AML-193 (cell line): ENCODE measurements at regions not wholly inside any gene's neighbourhood (a gene's known extent, or its start where the extent isn't known, plus 50 kb on each side); places are given as distances from the start of the nearest gene placed in this dataset.
"Not testable (repeated sequence)": the region's sequence is repeated elsewhere in the genome, so short reads cannot be mapped to it uniquely, and the experiment has no call there.

Experiments
- DNase-seq, 2 experiments: peaks; one replicate each; lab custom pipeline; 2025; lab: John Stamatoyannopoulos, UW

DNA sequence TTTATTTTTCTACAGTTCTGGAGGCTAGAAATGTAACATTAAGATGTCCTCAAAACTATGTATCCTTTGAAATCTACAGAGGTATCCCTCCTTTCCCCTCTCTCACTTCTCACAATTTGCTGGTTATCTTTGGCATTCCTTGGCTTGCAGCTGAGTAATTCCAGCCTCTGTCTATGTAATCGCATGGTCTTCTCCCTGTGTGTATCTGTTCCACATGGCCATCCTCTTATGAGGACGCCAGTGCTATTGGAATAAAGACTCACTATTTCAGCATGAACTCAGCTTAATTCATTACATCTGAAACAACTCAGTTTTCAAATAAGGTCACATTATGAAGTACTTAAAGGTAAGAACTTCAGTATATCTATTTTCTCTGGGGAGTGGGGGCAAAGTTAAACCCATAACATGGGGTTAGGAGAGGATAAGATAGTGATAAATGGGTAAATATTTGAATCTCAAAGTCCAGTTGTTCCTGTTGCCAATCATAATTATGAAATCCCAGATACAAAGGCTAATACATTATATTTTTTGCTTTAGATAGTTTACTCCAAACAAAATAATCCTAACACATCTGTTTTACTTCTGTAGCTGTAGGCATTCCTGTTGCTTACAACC lies 1290.8 kb downstream of the NCAM2 start:
- DNase-seq, result no peak

GRCh38 chr21:22292144-22292543 lies 1293.9 kb downstream of the NCAM2 start:
- DNase-seq, result no peak

- DNase-seq, result no peak
Observed at GRCh38 chr21:22297575-22297974, 1299.4 kb downstream of the NCAM2 start.

GRCh38 chr21:22311741-22312462 lies 1313.7 kb downstream of the NCAM2 start:
- no peak for DNase-seq

GRCh38 chr21:22314963-22315362 lies 1316.8 kb downstream of the NCAM2 start:
- DNase-seq, result no peak

DNA sequence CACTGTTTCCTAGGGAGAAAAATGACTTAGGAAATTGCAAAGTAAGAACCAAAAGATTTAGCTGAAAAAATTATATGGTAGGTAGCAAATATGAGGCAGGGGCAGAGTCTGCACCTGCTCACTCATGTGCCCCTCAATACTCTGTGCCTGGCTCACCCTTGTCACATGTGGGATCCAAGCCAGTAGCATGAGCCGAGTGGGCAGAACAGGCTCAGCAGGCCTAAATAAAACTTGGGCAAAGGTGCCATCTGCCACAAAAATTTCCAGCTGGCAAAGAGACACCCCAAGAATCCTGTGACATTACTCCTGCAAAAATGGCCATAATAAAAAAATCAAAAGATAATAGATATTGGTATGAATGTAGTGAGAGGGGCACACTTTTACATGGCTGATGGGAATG lies 1321.2 kb downstream of the NCAM2 start:
- no peak for DNase-seq

DNA sequence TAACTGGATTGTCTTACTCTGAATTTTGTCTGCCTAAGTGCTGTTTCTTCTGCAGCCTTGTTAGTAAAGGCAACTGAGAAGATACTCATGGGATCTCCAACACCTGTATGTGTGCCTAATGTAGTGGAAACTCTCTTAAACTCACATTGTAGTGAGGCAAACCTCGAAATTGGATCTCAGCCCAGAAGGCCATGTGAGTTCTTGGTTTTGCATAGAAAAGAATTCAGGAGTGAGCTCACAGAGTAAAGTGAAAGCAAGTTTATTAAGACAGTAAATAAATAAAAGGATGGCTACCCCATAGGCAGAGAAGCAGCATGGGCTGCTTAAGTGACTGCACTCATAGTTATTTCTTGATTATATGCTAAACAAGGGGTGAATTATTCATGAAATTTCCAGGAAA lies 1344.7 kb downstream of the NCAM2 start:
- DNase-seq, result no peak

DNA sequence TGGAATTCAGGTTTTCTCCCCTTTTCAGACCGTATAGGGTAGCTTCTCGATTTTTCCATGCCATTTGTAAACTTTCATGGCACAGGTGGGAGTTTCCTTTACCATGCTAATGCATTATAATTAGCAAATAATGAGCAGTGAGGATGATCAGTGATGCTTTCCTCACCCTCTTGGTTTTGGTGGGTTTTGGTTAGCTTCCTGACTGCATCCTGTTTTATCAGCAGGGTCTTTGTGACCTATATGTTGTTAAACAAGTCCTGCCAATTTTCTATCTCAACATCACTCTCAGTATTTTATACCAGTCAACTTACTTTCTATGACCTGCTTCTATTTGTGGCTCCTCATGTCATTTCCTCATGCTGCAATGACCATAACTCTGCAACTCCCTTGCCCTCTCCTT lies 1345.1 kb downstream of the NCAM2 start:
- no peak for DNase-seq

DNA sequence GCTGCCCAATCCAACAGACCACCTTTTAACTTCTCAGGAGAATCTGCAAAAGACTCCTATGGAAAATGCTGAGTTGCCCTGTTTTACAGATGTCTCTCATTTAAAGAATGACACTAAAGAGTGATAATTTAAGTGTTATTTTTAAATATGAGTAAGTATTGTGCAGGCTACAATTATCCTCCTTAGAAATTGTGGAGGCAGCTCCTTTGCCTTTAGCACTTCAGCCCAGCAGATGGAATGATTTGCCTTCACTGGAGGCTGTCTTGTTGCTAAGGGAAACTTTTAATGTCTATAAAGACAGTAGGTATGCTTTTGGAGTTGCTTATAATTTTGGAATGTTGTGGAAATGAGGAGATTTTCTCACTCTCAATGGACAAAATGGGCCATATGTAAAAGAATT lies 1345.5 kb downstream of the NCAM2 start:
- DNase-seq, result no peak

DNA sequence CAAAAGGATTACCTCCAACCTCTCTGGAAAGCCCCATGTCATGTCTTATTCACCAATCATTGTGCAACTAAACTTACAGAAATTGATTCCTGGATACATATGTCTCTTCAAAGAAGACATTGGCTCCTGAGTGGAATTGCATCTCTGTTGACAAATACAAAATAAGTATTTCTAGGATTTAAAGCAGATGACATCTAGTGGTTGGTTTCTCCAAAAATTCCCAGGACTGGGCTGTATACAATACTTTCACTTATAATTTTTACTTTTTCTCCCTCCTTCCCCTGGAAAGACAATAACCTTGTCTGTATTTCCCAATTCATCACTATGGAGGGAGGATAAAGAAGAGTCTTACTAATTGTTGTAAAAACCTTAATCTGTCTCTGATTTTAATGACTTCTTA lies 1347.4 kb downstream of the NCAM2 start:
- DNase-seq, result no peak

DNA sequence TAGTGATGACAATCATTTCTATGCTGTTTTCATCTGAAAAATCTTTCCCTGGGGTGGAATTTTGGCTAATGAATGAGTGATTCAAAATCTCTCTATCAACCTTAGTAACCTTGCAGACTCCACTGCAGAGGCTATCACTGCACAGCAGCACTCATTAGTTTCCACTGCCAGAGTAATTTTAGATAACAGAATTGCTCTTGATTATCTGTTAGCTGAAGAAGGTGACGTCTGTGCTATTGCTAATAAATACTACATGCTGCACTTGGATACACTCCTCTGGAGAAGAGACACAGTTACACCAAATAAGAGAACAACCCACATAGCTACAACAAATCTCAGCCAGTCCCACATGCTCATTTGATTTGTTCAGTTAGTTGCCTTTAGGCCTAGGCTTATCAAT lies 1348.4 kb downstream of the NCAM2 start:
- DNase-seq, result no peak

GRCh38 chr21:22351076-22351475 lies 1352.9 kb downstream of the NCAM2 start:
- no peak for DNase-seq

- peak; percentile 37 to 56 for DNase-seq
Observed at GRCh38 chr21:22352088-22352487, 1353.9 kb downstream of the NCAM2 start.

DNA sequence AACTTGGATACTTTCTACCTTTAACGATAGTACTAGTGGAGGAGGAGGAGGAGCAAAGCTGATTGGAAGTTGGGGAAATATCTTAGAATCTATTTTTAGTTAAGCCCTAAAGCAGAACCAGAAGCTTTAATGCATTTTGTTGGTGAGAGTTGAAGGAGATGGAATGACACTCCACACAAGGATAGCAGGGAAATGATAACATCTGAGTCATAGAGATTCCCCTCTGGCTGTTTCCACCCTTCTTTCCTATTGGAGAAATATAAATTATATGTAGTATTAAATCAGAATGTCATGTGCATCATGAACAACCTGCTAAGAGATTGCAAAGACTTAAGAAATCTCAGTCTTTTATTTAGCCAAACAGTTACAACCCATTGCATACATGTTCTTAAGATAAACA lies 1357.7 kb downstream of the NCAM2 start:
- DNase-seq, result no peak

- no peak for DNase-seq
Observed at GRCh38 chr21:22356663-22357062, 1358.5 kb downstream of the NCAM2 start.

DNA sequence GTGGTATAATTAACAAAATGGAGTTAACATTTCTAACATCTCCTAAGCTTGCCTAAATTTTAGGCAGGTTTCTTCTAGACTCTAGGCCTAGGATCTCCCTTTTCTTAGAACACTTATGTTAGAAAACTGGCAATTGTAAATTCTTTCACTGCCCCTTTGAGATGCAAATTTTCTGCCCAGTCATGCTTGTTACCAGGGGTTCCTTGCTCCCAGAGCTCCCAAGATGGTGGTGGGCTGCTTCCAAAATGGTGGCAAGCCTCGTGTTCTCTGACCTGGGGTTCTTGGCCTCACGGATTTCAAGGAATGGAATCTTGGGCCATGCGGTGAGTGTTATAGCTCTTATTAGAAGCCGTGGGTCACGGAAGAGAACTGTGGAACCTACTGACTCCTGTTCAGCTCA lies 1361.4 kb downstream of the NCAM2 start:
- not testable (repeated sequence) for DNase-seq

GRCh38 chr21:22363504-22363903 lies 1365.3 kb downstream of the NCAM2 start:
- DNase-seq, result no peak

DNA sequence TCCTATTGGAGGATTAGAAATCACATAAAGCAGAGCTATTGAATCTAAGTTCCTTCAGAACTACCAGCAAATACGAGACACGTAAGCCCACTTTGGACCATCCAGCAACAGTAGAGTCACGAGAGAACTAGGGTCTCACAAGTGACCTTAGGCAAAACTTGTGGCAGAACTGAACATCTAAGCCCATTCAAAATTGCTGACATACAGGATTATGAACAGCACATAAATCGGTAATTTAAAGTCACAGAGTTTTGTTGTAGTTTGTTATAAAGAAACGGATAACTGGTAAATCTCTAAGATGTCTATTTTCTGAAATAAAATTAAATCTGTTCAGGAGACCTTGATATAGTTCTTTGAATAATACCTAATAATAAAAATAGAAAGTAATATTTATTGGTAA lies 1366.0 kb downstream of the NCAM2 start:
- DNase-seq, result no peak

- DNase-seq, result no peak
Observed at GRCh38 chr21:22374218-22374969, 1376.2 kb downstream of the NCAM2 start.

DNA sequence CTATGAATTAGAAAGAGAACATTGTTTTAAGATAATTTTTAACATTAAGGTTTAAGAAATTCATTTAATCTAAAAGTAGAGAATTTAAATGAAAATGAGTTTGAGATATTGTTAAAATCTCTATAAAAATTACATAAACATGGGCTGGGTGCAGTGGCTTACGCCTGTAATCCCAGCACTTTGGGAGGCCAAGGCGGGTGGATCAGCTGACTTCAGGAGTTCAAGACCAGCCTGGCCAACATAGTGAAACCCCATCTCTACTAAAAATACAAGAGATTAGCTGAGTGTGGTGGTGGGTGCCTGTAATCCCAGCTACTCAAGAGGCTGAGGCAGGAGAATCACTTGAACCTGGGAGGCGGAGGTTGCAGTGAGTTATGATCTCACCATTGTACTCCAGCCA lies 1379.6 kb downstream of the NCAM2 start:
- DNase-seq, result not testable (repeated sequence)

GRCh38 chr21:22393324-22393723 lies 1395.1 kb downstream of the NCAM2 start:
- no peak for DNase-seq

- no peak for DNase-seq
Observed at GRCh38 chr21:22395965-22396364, 1397.8 kb downstream of the NCAM2 start.
